Loucy (cell line): ENCODE measurements at regions not wholly inside any gene's neighbourhood (a gene's known extent, or its start where the extent isn't known, plus 50 kb on each side); places are given as distances from the start of the nearest gene placed in this dataset.

Experiments
- H2AFZ ChIP-seq: fragments of 200-600 bp; sonication (generic); 2 replicates; pipeline ENCODE4 v1.6.0; 2016; ENCODE audit warnings: antibody characterized with exemption, mild to moderate bottlenecking, low read length, moderate library complexity
- H3F3A ChIP-seq: fragments of 200-600 bp; 2 replicates; pipeline ENCODE4 v1.6.0; 2016; ENCODE audit warnings: antibody characterized with exemption, low read depth, mild to moderate bottlenecking
- H3K27me3 ChIP-seq: fragments of 200-600 bp; sonication (generic); 2 replicates; pipeline ENCODE4 v1.6.1; 2014; ENCODE audit warnings: low read length, mild to moderate bottlenecking; ENCODE audit not compliant: insufficient read depth, poor library complexity, severe bottlenecking
- H3K36me3 ChIP-seq: fragments of 200-600 bp; sonication (generic); 2 replicates; pipeline ENCODE4 v1.6.1; 2016; ENCODE audit warnings: low read length; ENCODE audit not compliant: insufficient read depth
- H3K4me1 ChIP-seq: fragments of 200-600 bp; sonication (generic); 2 replicates; pipeline ENCODE4 v1.5.1; 2014; ENCODE audit warnings: low read length, mild to moderate bottlenecking; ENCODE audit not compliant: insufficient read depth, poor library complexity, severe bottlenecking
- H3K4me2 ChIP-seq: fragments of 200-600 bp; sonication (generic); 2 replicates; pipeline ENCODE4 v1.6.0; 2014; ENCODE audit warnings: antibody characterized with exemption, low read length, low read depth, mild to moderate bottlenecking; ENCODE audit not compliant: poor library complexity, severe bottlenecking
- H3K4me3 ChIP-seq: fragments of 200-600 bp; sonication (generic); 2 replicates; pipeline ENCODE4 v1.5.1; 2014; ENCODE audit warnings: low read length, mild to moderate bottlenecking, mixed read lengths; ENCODE audit not compliant: poor library complexity, severe bottlenecking
- H3K79me2 ChIP-seq: fragments of 200-600 bp; sonication (generic); 2 replicates; pipeline ENCODE4 v1.6.1; 2014; ENCODE audit warnings: low read length; ENCODE audit not compliant: insufficient read depth
- H3K9ac ChIP-seq: fragments of 200-600 bp; sonication (generic); 2 replicates; pipeline ENCODE4 v1.6.0; 2014; ENCODE audit warnings: mild to moderate bottlenecking, low read depth, low read length, moderate library complexity; ENCODE audit not compliant: poor library complexity, severe bottlenecking
- H3K9me2 ChIP-seq: fragments of 200-600 bp; sonication (generic); replicated peaks from 2 replicates; pipeline ENCODE4 v1.6.1; 2016; ENCODE audit warnings: low read depth, low read length, mixed read lengths
- H3K9me3 ChIP-seq: fragments of 200-600 bp; sonication (generic); 2 replicates; pipeline ENCODE4 v1.6.1; 2014; ENCODE audit warnings: mild to moderate bottlenecking, antibody characterized with exemption, low read length, low read depth; ENCODE audit not compliant: insufficient read depth
- H4K20me1 ChIP-seq: fragments of 200-600 bp; sonication (generic); 2 replicates; pipeline ENCODE4 v1.6.0; 2014; ENCODE audit warnings: antibody characterized with exemption, low read length, mild to moderate bottlenecking; ENCODE audit not compliant: insufficient read depth, poor library complexity, severe bottlenecking
- CTCF ChIP-seq: fragments of 200-600 bp; sonication (generic); conservative IDR thresholded peaks from 2 replicates; pipeline ENCODE4 v1.5.1; 2014; ENCODE audit warnings: mild to moderate bottlenecking, antibody characterized with exemption, low read length
- EZH2phosphoT487 ChIP-seq: fragments of 200-600 bp; IDR thresholded peaks from 2 replicates; pipeline ENCODE4 v1.6.1; 2018; ENCODE audit warnings: antibody characterized with exemption, mild to moderate bottlenecking, moderate library complexity, borderline replicate concordance

GRCh38 chr10:55446441-55447002 is 645.5 kb upstream of the PCDH15 start:
- Histone ChIP-seq H3K9ac (no peak overlapping the region), H2AFZ (no peak overlapping the region), H3K79me2 (no peaks in the 10 kb centered on the region), H3K9me3 (no peaks in the 10 kb centered on the region), H4K20me1 (no peaks in the 10 kb centered on the region), H3K27me3 (no peaks in the 10 kb centered on the region), H3K36me3 (no peaks in the 10 kb centered on the region), H3K9me2 (no peaks in the 10 kb centered on the region), H3K4me2 (no peak overlapping the region), H3F3A (no peaks in the 10 kb centered on the region), H3K4me3 (no peak overlapping the region), H3K4me1 (no peaks in the 10 kb centered on the region)
- TF ChIP-seq CTCF (no peak), EZH2phosphoT487 (no peak)

GRCh38 chr10:55441777-55442176 is 640.7 kb upstream of the PCDH15 start:
- Histone ChIP-seq H3K4me2 (no peak overlapping the region), H3K4me1 (no peaks in the 10 kb centered on the region), H4K20me1 (no peaks in the 10 kb centered on the region), H3K4me3 (no peak overlapping the region), H3K79me2 (no peaks in the 10 kb centered on the region), H3K9me2 (no peaks in the 10 kb centered on the region), H3F3A (no peaks in the 10 kb centered on the region), H3K9ac (no peak overlapping the region), H3K27me3 (no peaks in the 10 kb centered on the region), H3K36me3 (no peaks in the 10 kb centered on the region), H2AFZ (no peak overlapping the region), H3K9me3 (no peaks in the 10 kb centered on the region)
- TF ChIP-seq CTCF (no peak), EZH2phosphoT487 (no peak)

GRCh38 chr10:55426138-55426537 is 625.1 kb upstream of the PCDH15 start:
- H3K4me2 ChIP-seq: no peak overlapping the region
- H3K4me3 ChIP-seq: no peak overlapping the region
- no peaks in the 10 kb centered on the region for H3K79me2 ChIP-seq
- no peaks in the 10 kb centered on the region for H4K20me1 ChIP-seq
- H3F3A ChIP-seq: no peaks in the 10 kb centered on the region
- TF ChIP-seq CTCF (no peak), EZH2phosphoT487 (no peak)
- H2AFZ ChIP-seq: no peak overlapping the region
- no peaks in the 10 kb centered on the region for H3K36me3 ChIP-seq
- H3K9me3 ChIP-seq: no peaks in the 10 kb centered on the region
- H3K27me3 ChIP-seq: no peaks in the 10 kb centered on the region
- no peaks in the 10 kb centered on the region for H3K9me2 ChIP-seq
- no peak overlapping the region for H3K9ac ChIP-seq
- H3K4me1 ChIP-seq: no peaks in the 10 kb centered on the region
